ENCODE measurements at regions not wholly inside any gene's neighbourhood (a gene's known extent, or its start where the extent isn't known, plus 50 kb on each side); places are given as distances from the start of the nearest gene placed in this dataset.

DNA sequence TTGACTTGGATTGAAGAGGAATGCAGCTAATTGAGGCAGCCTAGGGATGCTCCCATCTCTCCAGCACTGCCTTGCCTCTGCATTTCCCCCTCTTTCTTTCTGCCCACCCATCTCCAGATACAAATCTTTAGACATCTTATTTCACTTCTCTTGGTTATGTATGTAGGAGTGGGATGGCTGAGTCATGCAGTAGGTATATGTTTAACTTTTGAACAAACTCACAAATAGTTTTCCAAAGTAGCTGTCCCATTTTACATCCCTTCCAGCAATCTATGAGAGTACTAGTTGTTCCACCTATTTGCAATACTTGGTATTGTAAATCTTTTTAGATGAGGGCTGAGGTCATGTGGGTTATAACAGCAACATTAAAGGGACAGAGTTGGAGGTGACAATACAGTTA, 329.9 kb downstream of the DYSF start:
- no peaks in the 10 kb centered on the region for H3K9me3 Mint-ChIP-seq (ENCODE audit: low read depth, unreplicated experiment)
- TF ChIP-seq, protein P1, sequence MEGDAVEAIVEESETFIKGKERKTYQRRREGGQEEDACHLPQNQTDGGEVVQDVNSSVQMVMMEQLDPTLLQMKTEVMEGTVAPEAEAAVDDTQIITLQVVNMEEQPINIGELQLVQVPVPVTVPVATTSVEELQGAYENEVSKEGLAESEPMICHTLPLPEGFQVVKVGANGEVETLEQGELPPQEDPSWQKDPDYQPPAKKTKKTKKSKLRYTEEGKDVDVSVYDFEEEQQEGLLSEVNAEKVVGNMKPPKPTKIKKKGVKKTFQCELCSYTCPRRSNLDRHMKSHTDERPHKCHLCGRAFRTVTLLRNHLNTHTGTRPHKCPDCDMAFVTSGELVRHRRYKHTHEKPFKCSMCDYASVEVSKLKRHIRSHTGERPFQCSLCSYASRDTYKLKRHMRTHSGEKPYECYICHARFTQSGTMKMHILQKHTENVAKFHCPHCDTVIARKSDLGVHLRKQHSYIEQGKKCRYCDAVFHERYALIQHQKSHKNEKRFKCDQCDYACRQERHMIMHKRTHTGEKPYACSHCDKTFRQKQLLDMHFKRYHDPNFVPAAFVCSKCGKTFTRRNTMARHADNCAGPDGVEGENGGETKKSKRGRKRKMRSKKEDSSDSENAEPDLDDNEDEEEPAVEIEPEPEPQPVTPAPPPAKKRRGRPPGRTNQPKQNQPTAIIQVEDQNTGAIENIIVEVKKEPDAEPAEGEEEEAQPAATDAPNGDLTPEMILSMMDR (IDR thresholded peaks at IDR 0.05; ENCODE audit: unreplicated experiment), result no peak
- no peak overlapping the region for H3K27ac Mint-ChIP-seq (ENCODE audit: unreplicated experiment)
- intact Hi-C loops (cut with micrococcal nuclease; ENCODE audit: unreplicated experiment), result no loop called here
- H3K36me3 Mint-ChIP-seq (ENCODE audit: insufficient read depth, unreplicated experiment), result peaks cover 5% of the 10 kb centered on the region
- H3K4me3 Mint-ChIP-seq (ENCODE audit: low read depth, unreplicated experiment), result no peak overlapping the region
- no TSS peak for BruUV-seq (replicated peaks)
- DNase-seq, result no peak
- CTCF ChIA-PET, result interaction anchor here (1.1 kb wide), 1 partner anchor 796 kb away, joined by 3 read pairs; no protein-coding TSS in a partner anchor
- peaks cover 84% of the 10 kb centered on the region for H3K27me3 Mint-ChIP-seq (ENCODE audit: unreplicated experiment)
- peaks cover 17% of the 10 kb centered on the region for H3K4me1 Mint-ChIP-seq (ENCODE audit: low read depth, unreplicated experiment)

DNA sequence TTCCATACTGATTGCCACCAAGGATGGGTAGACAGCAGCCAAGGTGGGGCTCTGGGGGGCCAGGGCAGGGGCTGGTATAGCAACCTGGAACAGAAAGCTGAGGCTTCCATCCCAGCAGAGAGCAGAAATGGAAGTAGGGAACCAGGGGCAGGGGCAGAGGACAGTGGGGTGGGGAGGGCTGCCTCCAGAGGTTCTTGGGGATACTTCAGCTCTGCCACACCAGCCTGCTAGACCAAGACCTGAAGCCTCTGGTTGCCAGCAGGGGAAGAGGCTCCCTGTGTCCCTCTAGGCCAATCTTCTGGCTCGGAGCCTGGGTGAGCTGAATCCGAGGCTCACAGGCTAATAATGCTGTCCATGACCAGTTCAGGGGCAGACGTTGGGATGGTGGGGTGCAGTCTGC, 329.0 kb downstream of the DYSF start:
- peaks cover 75% of the 10 kb centered on the region for H3K27me3 Mint-ChIP-seq (ENCODE audit: unreplicated experiment)
- H3K9me3 Mint-ChIP-seq (ENCODE audit: low read depth, unreplicated experiment), result no peaks in the 10 kb centered on the region
- H3K4me1 Mint-ChIP-seq (ENCODE audit: low read depth, unreplicated experiment), result peaks cover 17% of the 10 kb centered on the region
- CTCF ChIA-PET, result interaction anchor here (1.1 to 1.2 kb wide), 2 partner anchors 29 to 797 kb away, joined by 3 read pairs; no protein-coding TSS in a partner anchor
- peaks cover 5% of the 10 kb centered on the region for H3K36me3 Mint-ChIP-seq (ENCODE audit: insufficient read depth, unreplicated experiment)
- intact Hi-C loops (cut with micrococcal nuclease; ENCODE audit: unreplicated experiment), result no loop called here
- no peak overlapping the region for H3K4me3 Mint-ChIP-seq (ENCODE audit: low read depth, unreplicated experiment)
- no TSS peak for BruUV-seq (replicated peaks)
- TF ChIP-seq, protein P1 (IDR thresholded peaks at IDR 0.05; ENCODE audit: unreplicated experiment), result no peak
- DNase-seq, result no peak
- no peak overlapping the region for H3K27ac Mint-ChIP-seq (ENCODE audit: unreplicated experiment)

DNA sequence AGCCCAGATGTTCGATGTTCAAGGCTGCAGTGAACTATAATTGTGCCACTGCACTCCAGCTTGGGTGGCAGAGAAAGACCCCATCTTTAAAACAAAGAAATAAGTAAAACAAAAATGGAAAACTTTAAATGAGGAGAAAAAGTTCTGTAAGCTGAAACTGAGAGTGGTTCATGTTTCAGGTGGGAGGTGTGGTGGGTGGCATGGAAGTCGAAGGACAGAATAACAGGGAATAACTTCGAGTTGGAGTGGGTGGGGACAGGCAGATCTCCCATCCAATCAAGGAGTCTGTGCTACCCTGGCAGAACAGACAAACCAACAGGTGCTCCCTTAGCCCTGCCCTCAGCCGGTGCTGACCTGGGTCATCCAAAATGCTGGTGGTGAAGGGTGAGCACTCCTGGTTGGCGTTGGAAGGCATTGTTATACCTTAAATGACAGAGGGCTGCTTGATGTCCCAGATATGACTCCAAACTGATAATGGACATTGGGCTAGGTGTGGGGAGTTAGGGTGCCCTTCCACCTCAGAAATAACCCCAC, 328.4 kb downstream of the DYSF start:
- peaks cover 17% of the 10 kb centered on the region for H3K4me1 Mint-ChIP-seq (ENCODE audit: low read depth, unreplicated experiment)
- H3K4me3 Mint-ChIP-seq (ENCODE audit: low read depth, unreplicated experiment), result no peak overlapping the region
- DNase-seq, result no peak
- TF ChIP-seq, protein P1 (IDR thresholded peaks at IDR 0.05; ENCODE audit: unreplicated experiment), result no peak
- peaks cover 5% of the 10 kb centered on the region for H3K36me3 Mint-ChIP-seq (ENCODE audit: insufficient read depth, unreplicated experiment)
- no peaks in the 10 kb centered on the region for H3K9me3 Mint-ChIP-seq (ENCODE audit: low read depth, unreplicated experiment)
- CTCF ChIA-PET, result interaction anchor here (1.1 to 1.2 kb wide), 2 partner anchors 29 to 798 kb away, joined by 3 read pairs; no protein-coding TSS in a partner anchor
- peaks cover 70% of the 10 kb centered on the region for H3K27me3 Mint-ChIP-seq (ENCODE audit: unreplicated experiment)
- H3K27ac Mint-ChIP-seq (ENCODE audit: unreplicated experiment), result no peak overlapping the region
- intact Hi-C loops (cut with micrococcal nuclease; ENCODE audit: unreplicated experiment), result no loop called here
- no TSS peak for BruUV-seq (replicated peaks)

GRCh38 chr2:71780162-71780561, 326.8 kb downstream of the DYSF start:
- BruUV-seq (replicated peaks), result no TSS peak
- Mint-ChIP-seq H3K4me1 (ENCODE audit: low read depth, unreplicated experiment) (peaks cover 15% of the 10 kb centered on the region), H3K9me3 (ENCODE audit: low read depth, unreplicated experiment) (no peaks in the 10 kb centered on the region), H3K27ac (ENCODE audit: unreplicated experiment) (no peak overlapping the region), H3K4me3 (ENCODE audit: low read depth, unreplicated experiment) (no peak overlapping the region), H3K27me3 (ENCODE audit: unreplicated experiment) (peaks cover 60% of the 10 kb centered on the region), H3K36me3 (ENCODE audit: insufficient read depth, unreplicated experiment) (peaks cover 3% of the 10 kb centered on the region)
- DNase-seq, result no peak
- TF ChIP-seq, protein P1 (IDR thresholded peaks at IDR 0.05; ENCODE audit: unreplicated experiment), result no peak
- CTCF ChIA-PET, result no interaction called here
- intact Hi-C loops (cut with micrococcal nuclease; ENCODE audit: unreplicated experiment), result no loop called here

Data from Calu3 (cell line).